Large intestine (tissue), 3 donors: ENCODE measurements at regions not wholly inside any gene's neighbourhood (a gene's known extent, or its start where the extent isn't known, plus 50 kb on each side); places are given as distances from the start of the nearest gene placed in this dataset.

Experiments
- DNase-seq, 2 donors: peaks; one replicate each; pipeline versions ENCODE4 v3.0.0 to v3.0.0-alpha.2; 2013
- H3K27ac ChIP-seq: one replicate; pipeline ENCODE4 v1.5.1; 2013; ENCODE audit warnings: low read length
- H3K27me3 ChIP-seq: 2 replicates; pipeline ENCODE4 v1.6.1; 2013; ENCODE audit warnings: low read length; ENCODE audit not compliant: control insufficient read depth, insufficient read depth
- H3K36me3 ChIP-seq: 2 replicates; pipeline ENCODE4 v1.6.1; 2013; ENCODE audit warnings: low read length; ENCODE audit not compliant: control insufficient read depth, insufficient read depth
- H3K4me1 ChIP-seq: one replicate; pipeline ENCODE4 v1.6.1; 2013; ENCODE audit warnings: low read length; ENCODE audit not compliant: control insufficient read depth, insufficient read depth
- H3K4me3 ChIP-seq: one replicate; pipeline ENCODE4 v1.5.1; 2013; ENCODE audit warnings: low read length
- H3K9me3 ChIP-seq: one replicate; pipeline ENCODE4 v1.6.1; 2013; ENCODE audit warnings: mild to moderate bottlenecking, low read depth, low read length, moderate library complexity; ENCODE audit not compliant: control insufficient read depth
- WGBS: methylation state at CpG from one replicate; pipeline ENCODE4 v1.1.5; 2013; ENCODE audit warnings: low lambda C conversion rate; ENCODE audit not compliant: insufficient coverage; 5-methylcytosine and 5-hydroxymethylcytosine counted together

DNA sequence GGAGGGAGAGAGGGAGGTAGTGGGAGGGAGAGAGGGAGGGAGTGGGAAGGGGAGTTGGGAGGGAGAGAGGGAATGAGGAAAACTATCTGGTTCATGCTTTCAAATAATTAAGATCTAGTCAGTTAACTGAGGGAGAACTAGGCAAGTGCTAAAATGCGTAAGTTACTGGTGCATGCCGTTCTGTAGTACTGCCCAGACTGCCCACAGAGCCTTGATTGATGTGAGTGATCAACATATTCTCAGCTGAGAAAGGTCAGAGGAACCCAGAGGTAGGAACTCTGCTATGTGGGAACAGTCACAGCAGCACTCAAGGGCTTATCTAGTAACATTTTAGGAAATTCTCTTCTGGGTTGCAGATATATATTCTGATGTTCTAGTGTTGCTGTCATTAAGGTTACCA, 149.8 kb upstream of the ROBO1 start:
- Histone ChIP-seq H3K4me3 (no peak overlapping the region), H3K36me3 (no peaks in the 10 kb centered on the region), H3K27ac (no peak overlapping the region), H3K4me1 (no peaks in the 10 kb centered on the region), H3K27me3 (no peaks in the 10 kb centered on the region), H3K9me3 (peaks cover 3% of the 10 kb centered on the region)
- WGBS = no CpG with 5 or more reads among the region's 2 CpGs
- DNase-seq = no peak

DNA sequence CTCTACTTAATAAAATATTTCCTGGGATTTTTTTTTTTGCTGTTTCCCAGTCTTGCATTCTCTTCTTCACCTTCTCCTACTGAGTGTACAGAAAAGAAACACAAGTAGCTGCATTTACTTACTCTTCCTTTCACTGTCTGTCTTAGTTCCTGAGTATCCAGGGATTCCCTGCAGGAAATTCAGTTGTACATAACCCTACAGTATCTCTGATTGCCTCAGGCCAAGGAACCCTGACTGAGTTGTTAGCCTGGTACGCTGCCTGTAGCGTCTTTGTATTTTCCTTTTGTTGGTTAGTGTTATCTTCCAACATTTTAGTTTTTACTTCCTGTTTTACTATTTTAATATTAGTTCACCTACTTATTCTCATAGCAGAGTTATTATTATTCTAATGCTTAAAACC, 142.5 kb upstream of the ROBO1 start:
- WGBS = 0% methylated on average over 1 of the region's 2 CpGs

DNA sequence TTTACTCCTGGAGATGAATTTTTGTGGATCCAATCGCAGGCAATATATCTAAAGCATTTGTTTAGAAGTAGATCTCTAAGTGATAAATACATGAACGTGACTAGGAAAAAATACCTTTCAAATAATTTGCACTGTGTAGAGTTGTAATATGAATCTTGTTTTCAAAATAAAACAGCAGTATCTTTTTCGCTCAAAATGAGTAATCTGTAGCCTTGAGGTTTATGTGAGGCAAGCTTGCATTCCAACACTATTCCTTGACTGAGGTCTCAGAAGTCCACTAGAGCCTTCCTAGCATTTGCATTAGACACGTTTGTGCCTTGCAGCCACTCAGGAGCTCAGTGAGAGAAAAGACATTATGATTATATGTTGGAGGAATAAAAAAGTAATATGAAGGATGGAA, 138.3 kb upstream of the ROBO1 start:
- no peak overlapping the region for H3K27ac ChIP-seq
- no peaks in the 10 kb centered on the region for H3K9me3 ChIP-seq
- H3K4me1 ChIP-seq = peaks cover 4% of the 10 kb centered on the region
- no peak overlapping the region for H3K4me3 ChIP-seq
- WGBS = 73% methylated on average over 2 of the region's 4 CpGs
- DNase-seq = no peak
- no peaks in the 10 kb centered on the region for H3K36me3 ChIP-seq
- no peaks in the 10 kb centered on the region for H3K27me3 ChIP-seq

More for the DNA sequence above, 142.5 kb upstream of the ROBO1 start:
- Histone ChIP-seq H3K4me3 (no peak overlapping the region), H3K36me3 (no peaks in the 10 kb centered on the region), H3K9me3 (no peaks in the 10 kb centered on the region), H3K27ac (no peak overlapping the region), H3K27me3 (no peaks in the 10 kb centered on the region), H3K4me1 (no peaks in the 10 kb centered on the region)
- no peak for DNase-seq

DNA sequence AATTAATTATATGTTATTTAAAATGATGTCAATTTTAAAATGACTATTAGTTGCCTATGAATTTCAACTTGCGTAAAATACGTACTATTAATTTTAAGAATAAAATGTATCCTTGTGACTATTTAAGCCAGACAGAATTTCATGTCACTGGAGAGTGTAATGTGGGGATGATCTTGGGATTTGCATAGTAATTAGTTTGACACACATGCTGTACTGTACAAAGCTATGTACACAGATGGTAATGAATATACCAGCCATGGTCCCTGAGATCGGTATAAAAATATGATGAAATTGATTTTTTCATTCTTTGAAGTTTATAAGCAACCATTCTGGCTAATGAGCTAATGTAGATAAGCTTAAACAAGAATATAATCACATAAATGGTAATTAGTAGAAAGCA, 134.4 kb upstream of the ROBO1 start:
- no peaks in the 10 kb centered on the region for H3K27me3 ChIP-seq
- H3K9me3 ChIP-seq = no peaks in the 10 kb centered on the region
- peaks cover 4% of the 10 kb centered on the region for H3K4me1 ChIP-seq
- WGBS = 100% methylated on average over 1 of the region's 3 CpGs
- no peak overlapping the region for H3K27ac ChIP-seq
- no peaks in the 10 kb centered on the region for H3K36me3 ChIP-seq
- DNase-seq = no peak
- H3K4me3 ChIP-seq = no peak overlapping the region

DNA sequence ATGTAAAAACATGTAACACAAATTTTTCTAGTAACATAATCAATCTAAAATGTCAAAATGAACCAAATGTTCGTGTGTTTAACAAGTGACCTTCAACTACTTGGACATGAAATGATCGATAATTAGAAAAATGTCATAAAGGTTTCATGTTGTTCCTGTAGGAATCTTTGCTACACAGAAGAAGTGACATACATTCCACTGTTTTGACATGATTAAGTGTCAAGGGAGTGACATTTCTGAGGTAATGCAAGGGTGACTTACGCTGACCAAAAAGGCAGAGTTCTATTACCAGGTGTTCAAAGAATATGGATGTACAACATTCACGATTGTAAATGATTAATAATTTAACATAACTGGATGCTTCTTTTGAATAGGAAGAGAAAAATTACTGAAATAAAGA, 131.1 kb upstream of the ROBO1 start:
- H3K4me1 ChIP-seq = peaks cover 1% of the 10 kb centered on the region
- 96% methylated on average over 3 of the region's 4 CpGs for WGBS
- no peak overlapping the region for H3K4me3 ChIP-seq
- no peak overlapping the region for H3K27ac ChIP-seq
- no peaks in the 10 kb centered on the region for H3K36me3 ChIP-seq
- no peak for DNase-seq
- H3K27me3 ChIP-seq = no peaks in the 10 kb centered on the region
- H3K9me3 ChIP-seq = no peaks in the 10 kb centered on the region

DNA sequence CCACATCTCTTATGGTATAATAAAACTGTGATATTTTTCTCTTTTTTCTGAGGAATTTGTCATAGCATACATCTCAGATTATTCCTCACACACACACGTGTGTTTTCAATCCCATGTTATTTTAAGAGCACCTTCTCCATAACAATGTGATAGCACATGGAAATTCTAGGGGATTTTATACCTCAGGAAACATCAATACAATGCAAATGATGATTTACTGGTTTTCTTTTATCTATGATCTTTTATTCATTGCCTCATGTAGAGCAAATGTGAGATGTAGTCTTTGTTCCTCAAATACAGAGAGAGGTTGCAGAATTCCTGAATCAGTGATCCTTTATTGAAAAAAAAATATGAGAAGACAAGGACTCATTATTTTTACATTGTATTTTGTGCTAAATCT, 128.3 kb upstream of the ROBO1 start:
- no peaks in the 10 kb centered on the region for H3K4me1 ChIP-seq
- H3K9me3 ChIP-seq = no peaks in the 10 kb centered on the region
- DNase-seq = no peak
- no peaks in the 10 kb centered on the region for H3K36me3 ChIP-seq
- 67% methylated on average over 1 of the region's 1 CpG for WGBS
- H3K27ac ChIP-seq = no peak overlapping the region
- no peaks in the 10 kb centered on the region for H3K27me3 ChIP-seq
- no peak overlapping the region for H3K4me3 ChIP-seq

DNA sequence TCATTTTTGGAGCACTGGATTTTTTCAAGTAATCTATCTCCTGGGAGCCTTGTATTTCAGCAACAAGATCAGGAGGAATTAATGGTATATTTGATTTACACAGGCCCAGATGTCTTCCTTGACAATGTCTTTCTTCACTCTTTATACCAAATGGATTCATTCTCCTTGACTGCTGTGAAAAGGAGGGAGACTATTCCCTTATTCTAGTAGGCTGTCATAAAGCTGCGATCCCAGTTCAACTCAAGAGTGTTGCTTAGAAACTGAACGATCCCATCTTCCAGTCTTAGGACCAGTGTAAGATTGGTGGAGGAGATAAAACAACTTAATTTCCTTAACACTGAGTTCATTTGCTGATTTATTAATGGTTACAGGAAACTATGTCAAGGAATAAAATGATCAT, 119.4 kb upstream of the ROBO1 start:
- Histone ChIP-seq H3K4me1 (no peaks in the 10 kb centered on the region), H3K4me3 (no peak overlapping the region), H3K27ac (no peak overlapping the region), H3K36me3 (no peaks in the 10 kb centered on the region), H3K9me3 (no peaks in the 10 kb centered on the region), H3K27me3 (no peaks in the 10 kb centered on the region)
- WGBS = no CpG with 5 or more reads among the region's 2 CpGs
- DNase-seq = no peak

DNA sequence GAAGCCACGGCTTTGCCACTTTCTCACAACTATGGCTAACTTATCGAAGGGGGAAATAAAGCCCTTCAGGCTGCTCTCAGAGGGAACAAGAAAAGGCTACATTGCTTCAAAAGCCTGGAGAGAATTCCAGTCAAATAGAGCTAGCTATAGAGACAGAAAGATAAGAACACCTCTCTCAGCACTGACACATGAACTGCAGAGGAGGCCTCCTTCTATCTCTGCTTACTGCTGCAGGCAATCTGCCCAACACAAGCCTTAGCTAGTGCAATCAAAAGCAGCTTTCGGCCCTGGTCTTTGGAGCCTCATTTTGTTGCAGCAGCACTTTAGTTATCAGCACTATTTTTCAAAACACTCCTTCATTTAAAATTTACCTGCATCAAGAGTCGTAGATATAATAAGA, 118.4 kb upstream of the ROBO1 start:
- Histone ChIP-seq H3K27me3 (no peaks in the 10 kb centered on the region), H3K27ac (no peak overlapping the region), H3K4me3 (no peak overlapping the region), H3K4me1 (no peaks in the 10 kb centered on the region), H3K9me3 (no peaks in the 10 kb centered on the region), H3K36me3 (no peaks in the 10 kb centered on the region)
- no CpG with 5 or more reads among the region's 4 CpGs for WGBS
- DNase-seq = peak; percentile 26 to 56

DNA sequence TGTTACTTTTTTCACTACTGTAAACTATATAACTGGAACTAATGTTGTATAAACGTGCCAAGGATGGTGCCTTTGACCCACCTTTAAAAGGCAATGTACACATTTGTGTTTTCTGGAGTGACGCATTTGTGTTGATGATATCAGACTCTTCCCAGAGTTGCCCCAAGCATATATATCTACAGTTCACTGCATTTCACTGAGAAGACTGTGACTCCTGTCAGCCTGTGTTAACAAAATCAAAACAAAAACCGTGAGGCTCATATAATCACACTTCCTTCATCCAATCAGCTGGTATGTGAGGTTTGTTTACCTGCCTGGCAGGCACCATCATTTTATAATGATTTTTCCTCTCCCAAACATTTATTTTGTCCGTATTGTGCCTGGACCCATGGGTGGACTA, 117.6 kb upstream of the ROBO1 start:
- no peaks in the 10 kb centered on the region for H3K36me3 ChIP-seq
- no CpG with 5 or more reads among the region's 4 CpGs for WGBS
- H3K27ac ChIP-seq = no peak overlapping the region
- H3K27me3 ChIP-seq = no peaks in the 10 kb centered on the region
- no peaks in the 10 kb centered on the region for H3K9me3 ChIP-seq
- no peak overlapping the region for H3K4me3 ChIP-seq
- DNase-seq = no peak
- no peaks in the 10 kb centered on the region for H3K4me1 ChIP-seq

DNA sequence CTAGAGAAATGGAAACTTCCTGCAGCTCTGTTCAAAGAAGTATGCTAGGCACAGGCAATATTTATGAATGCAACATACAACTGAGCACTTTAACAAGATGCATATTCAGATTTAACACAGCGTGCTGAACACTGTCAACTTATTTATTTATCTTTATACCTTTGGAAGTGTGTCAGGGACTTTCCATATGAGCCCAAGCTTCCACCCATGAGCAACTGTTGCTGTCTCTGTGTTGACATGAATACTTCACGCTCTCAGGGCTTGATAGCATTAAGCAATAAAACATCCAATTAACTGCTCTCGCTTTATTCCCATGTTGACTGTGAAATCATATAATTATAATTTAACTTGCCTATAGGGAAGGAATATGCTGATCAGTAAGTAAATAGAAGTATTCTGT, 116.6 kb upstream of the ROBO1 start:
- WGBS = no CpG with 5 or more reads among the region's 3 CpGs
- no peak overlapping the region for H3K4me3 ChIP-seq
- no peaks in the 10 kb centered on the region for H3K27me3 ChIP-seq
- H3K36me3 ChIP-seq = no peaks in the 10 kb centered on the region
- no peak for DNase-seq
- no peaks in the 10 kb centered on the region for H3K9me3 ChIP-seq
- H3K27ac ChIP-seq = no peak overlapping the region
- no peaks in the 10 kb centered on the region for H3K4me1 ChIP-seq

DNA sequence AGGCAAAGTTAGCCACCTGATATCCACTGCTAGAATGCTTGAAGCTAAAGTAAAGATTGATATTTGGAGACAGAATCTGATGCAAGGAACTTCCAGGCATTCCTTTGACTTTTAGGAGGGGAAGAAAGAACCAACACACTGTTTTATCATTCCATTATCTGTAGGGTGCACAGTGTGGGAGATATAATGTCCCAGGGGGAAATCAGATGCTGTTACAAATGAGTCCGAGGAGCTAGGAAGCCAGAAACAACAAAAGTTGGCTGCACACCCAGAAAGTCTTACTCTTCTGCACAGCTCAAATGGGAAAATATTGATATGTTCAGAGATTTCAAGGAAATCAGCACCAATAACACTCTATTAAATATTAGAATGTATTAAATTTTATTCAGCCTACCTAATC, 113.6 kb upstream of the ROBO1 start:
- WGBS = no CpG with 5 or more reads among the region's 1 CpG

More for the DNA sequence above, 113.6 kb upstream of the ROBO1 start:
- DNase-seq = no peak
- H3K4me3 ChIP-seq = no peak overlapping the region
- no peaks in the 10 kb centered on the region for H3K4me1 ChIP-seq
- no peak overlapping the region for H3K27ac ChIP-seq
- H3K36me3 ChIP-seq = no peaks in the 10 kb centered on the region
- no peaks in the 10 kb centered on the region for H3K27me3 ChIP-seq
- peaks cover 3% of the 10 kb centered on the region for H3K9me3 ChIP-seq
